C1 segment of cervical spinal cord (tissue), 14 donors: ENCODE measurements at regions not wholly inside any gene's neighbourhood (a gene's known extent, or its start where the extent isn't known, plus 50 kb on each side); places are given as distances from the start of the nearest gene placed in this dataset.
"Not testable (repeated sequence)": the region's sequence is repeated elsewhere in the genome, so short reads cannot be mapped to it uniquely, and the experiment has no call there.

ENCODE experiments used
- DNase-seq, 14 donors: peaks; one replicate each; lab custom pipeline; 2025; lab: John Stamatoyannopoulos, UW

DNA sequence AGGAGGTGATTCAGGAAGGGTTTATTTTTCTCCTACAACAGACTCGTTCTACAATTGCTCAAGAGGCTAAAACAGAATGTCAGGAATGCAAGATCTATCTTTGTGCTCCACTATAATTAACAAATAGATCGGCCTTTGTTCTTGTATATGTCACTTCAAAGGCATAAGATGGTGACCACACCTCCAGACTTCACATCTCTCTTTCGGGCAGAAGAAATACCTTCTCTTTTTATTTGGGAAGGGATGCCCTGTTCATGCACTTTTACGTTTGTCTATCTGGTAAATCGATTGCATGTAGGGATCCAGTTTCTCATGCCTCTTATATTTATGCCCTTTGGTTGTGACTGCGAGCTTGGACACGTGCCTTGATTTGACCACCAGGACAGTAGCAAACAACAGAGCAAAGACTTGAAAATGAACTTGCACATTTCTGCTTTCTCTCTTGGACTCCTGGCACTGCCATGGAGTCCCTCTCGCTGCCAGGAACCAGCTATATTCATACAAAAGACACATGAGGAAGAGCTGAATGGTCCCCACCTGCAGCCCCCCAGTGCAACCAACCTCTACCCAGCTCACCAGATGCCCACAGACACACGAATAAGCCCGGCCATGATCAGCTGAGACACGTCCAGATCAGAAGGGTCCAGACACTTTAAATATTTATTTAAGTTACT lies 219.8 kb upstream of the STXBP5 start:
- no peak for DNase-seq

DNA sequence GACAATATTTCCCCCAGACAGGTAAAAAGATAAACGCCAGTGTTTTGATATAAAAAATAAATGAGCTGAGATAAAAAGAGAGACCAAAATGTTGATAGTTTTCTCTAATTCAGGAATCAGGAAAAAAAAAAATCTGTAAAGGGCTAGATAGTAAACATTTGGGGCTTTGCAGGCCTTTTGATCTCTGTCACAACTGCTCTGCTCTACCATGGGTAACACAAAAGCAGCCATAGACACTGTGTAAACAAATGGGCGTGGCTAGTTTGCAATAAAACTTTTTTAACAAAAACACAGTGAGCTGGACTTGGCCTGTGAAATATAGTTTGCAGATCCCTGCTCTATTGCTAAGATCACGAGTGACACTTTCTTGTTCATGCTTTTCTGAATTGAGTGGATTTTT lies 219.1 kb upstream of the STXBP5 start:
- DNase-seq = no peak

- no peak for DNase-seq
Observed at GRCh38 chr6:146985966-146986365, 218.3 kb upstream of the STXBP5 start.

DNA sequence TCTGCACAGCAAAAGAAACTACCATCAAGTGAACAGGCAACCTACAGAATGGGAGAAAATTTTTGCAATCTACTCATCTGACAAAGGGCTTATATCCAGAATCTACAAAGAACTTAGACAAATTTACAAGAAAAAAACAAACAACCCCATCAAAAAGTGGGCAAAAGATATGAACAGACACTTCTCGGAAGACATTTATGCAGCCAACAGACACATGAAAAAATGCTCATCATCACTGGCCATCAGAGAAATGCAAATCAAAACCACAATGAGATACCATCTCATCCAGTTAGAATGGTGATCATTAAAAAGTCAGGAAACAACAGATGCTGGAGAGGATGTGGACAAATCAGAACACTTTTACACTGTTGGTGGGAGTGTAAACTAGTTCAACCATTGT lies 216.3 kb upstream of the STXBP5 start:
- DNase-seq = not testable (repeated sequence)

DNA sequence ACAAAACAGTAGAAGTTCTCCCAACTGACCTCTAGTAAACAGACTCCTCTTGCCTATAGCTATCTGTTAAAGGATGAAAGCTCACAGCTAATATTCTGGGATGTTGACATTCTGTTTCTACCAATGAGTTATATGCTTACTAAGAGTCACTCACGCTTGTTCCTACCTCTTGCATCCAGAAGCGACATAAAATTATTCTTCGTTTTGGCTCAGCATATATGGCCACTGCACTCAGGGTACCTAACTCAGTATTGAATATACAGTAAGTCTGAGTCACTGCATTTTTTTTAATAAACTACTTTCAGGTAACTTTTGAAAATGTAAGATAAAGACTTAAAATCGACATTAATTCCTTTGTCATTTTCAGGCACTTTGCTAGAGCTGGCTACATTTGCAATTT lies 214.4 kb upstream of the STXBP5 start:
- no peak for DNase-seq

- DNase-seq = peak in 1 of 14 donors; percentile 57
Observed at GRCh38 chr6:146990284-146990683, 213.9 kb upstream of the STXBP5 start.

- no peak for DNase-seq
Observed at GRCh38 chr6:146990821-146991798, 213.1 kb upstream of the STXBP5 start.

GRCh38 chr6:146997062-146997461 lies 207.2 kb upstream of the STXBP5 start:
- DNase-seq = no peak

DNA sequence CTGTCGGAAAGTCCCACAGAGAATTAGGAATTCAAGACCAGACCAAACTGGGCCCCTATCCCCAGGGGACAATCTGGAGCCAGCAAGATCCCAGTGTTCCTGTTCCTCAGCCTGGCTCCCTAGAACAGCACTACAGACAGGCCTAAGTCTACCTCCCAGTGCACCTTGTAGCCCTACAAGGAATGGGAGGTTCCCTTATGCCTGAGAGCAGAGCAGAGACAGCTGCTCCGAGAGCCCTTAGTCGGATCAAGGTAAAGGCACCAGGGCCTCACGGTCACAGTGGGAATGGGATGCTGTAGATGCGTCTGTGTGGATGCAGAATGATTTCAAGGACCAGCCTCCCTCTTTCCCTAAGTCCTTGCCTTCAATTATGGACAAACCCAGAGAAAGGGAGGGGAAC lies 204.5 kb upstream of the STXBP5 start:
- no peak for DNase-seq

- DNase-seq = no peak
Observed at GRCh38 chr6:147000545-147001488, 203.4 kb upstream of the STXBP5 start.

GRCh38 chr6:147001621-147002020 lies 202.6 kb upstream of the STXBP5 start:
- DNase-seq = peak in 2 of 14 donors; percentile 2 to 41

DNA sequence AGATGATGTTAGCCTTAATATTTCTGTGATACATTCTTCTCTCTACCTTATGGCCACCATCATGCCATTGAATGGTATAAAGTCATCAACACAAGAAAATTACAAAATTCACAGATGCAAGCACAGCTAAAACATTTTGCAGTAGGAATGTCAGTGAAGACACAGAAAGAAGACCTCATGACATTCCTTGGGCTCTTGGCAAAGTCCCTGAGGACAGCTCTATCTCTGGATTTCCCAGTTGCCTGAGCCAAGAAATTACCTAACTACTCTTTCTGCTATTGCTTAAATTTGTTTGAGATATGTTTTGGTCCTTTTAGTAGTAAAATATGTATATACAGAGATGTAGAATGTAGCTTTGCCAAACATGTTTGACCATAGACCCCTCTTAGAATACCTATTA lies 201.0 kb upstream of the STXBP5 start:
- DNase-seq = no peak

GRCh38 chr6:147005499-147005898 lies 198.7 kb upstream of the STXBP5 start:
- DNase-seq = no peak

- no peak for DNase-seq
Observed at GRCh38 chr6:147007441-147007840, 196.8 kb upstream of the STXBP5 start.

DNA sequence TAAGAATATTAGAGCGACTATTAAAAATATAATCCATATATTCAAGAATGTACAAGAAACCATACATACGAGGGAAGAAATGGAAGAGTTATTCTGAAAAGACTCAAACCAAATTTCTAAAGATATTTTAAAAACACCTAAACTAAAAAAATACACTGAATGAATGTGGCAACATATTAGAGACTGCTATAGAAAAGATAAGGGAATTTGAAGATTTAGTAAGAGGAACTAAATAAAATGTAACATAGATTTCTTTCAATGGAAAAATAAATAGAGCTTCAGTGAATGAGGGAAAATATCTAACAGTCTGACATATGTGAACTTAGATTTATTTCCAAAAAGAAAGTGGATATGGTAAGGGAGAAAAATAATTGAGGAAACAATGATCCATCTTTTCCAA lies 194.9 kb upstream of the STXBP5 start:
- no peak for DNase-seq

DNA sequence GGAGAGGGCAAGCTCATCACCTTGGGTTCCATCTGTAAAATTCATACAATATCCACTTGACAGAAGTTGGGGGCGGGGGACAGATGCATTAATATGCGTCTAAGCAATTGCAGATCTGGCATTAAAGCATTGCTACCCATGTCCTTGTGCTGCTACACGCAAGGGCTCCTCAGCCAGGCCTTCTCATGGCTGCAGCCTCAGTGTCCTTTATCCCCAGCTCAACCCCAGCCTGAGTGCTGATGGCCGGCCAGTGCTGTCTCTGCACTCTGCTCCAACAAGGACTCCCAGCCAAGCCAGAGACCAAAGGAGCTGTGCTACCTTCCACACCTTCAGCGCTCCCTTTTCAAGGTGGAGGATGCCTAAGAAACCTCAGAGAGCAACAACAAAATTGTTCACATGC lies 188.5 kb upstream of the STXBP5 start:
- DNase-seq = no peak

GRCh38 chr6:147016440-147016839 lies 187.8 kb upstream of the STXBP5 start:
- DNase-seq = no peak

DNA sequence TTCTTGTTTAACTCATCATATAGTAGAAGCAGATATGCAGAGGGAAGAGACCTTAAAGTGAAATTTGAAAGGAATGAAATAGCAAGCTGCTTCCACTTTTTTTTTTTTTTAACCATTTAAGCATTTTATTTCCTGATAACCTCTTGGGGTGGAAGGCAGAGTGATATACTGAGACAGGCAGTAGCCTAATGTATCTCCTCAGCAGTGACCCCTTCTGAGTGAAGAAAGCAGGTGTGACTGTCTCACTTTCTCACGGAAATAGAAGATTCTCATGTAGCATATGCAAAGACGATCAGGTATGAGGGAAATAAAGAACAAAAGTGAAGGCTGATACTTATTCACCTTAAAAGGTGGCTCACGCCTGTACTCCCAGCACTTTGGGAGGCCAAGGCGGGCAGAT lies 187.1 kb upstream of the STXBP5 start:
- no peak for DNase-seq

GRCh38 chr6:147019001-147019400 lies 185.2 kb upstream of the STXBP5 start:
- no peak for DNase-seq

GRCh38 chr6:147022041-147022440 lies 182.2 kb upstream of the STXBP5 start:
- DNase-seq = no peak

- DNase-seq = no peak
Observed at GRCh38 chr6:147023148-147023547, 181.1 kb upstream of the STXBP5 start.

DNA sequence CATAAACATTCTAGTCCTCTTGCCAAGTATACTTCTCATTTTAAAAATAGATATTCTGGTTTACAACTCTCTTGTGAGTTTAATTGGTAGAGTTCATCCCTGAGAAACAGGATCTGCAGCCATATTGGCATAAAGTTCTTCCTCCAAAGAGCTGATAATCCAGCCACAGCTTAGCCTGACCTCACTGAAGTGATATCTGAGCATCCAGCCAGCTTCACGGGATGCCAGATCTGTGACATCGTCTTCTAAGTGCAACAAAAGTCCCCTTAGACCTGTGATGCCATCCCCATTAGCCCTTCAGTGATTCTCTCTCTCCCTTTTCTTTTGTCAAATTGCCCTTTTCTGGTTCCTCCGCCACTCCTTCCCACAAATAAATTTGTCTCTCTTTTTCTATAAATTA lies 180.6 kb upstream of the STXBP5 start:
- DNase-seq = no peak
